ENCODE measurements at regions not wholly inside any gene's neighbourhood (a gene's known extent, or its start where the extent isn't known, plus 50 kb on each side); places are given as distances from the start of the nearest gene placed in this dataset.

GRCh38 chr2:12504443-12504842, 212.3 kb upstream of the TRIB2 start:
- no peak overlapping the region for H3K4me3 ChIP-seq (ENCODE audit: low read length)
- no peak overlapping the region for H3K4ac ChIP-seq (ENCODE audit: low read depth, low read length)
- H3K9ac ChIP-seq (ENCODE audit: low read length) = no peak overlapping the region
- no peaks in the 10 kb centered on the region for H3K4me1 ChIP-seq (ENCODE audit: control insufficient read depth, low read depth, low read length)
- H3K79me2 ChIP-seq (ENCODE audit: control insufficient read depth, insufficient read depth, low read length) = no peaks in the 10 kb centered on the region
- WGBS (ENCODE audit: extremely low coverage, insufficient coverage, low lambda C conversion rate) = no CpG with 5 or more reads among the region's 4 CpGs
- H2BK5ac ChIP-seq (ENCODE audit: low read length) = no peak overlapping the region
- no peak overlapping the region for H3K56ac ChIP-seq (ENCODE audit: low read length)
- H3K18ac ChIP-seq (ENCODE audit: low read length) = no peak overlapping the region
- H3K23ac ChIP-seq (ENCODE audit: low read length) = no peak overlapping the region
- H4K5ac ChIP-seq (ENCODE audit: low read length) = no peak overlapping the region
- H2BK15ac ChIP-seq (replicated peaks; ENCODE audit: low read depth) = no peak overlapping the region
- no peaks in the 10 kb centered on the region for H3K27me3 ChIP-seq (ENCODE audit: insufficient read depth, low read length, poor library complexity)
- H3K4me2 ChIP-seq (ENCODE audit: low read length) = no peak overlapping the region
- H3K79me1 ChIP-seq (ENCODE audit: low read length) = no peaks in the 10 kb centered on the region
- H3K36me3 ChIP-seq (ENCODE audit: control insufficient read depth, insufficient read depth, low read length) = no peaks in the 10 kb centered on the region
- no peak overlapping the region for H2BK120ac ChIP-seq (ENCODE audit: low read depth, low read length)
- no peak overlapping the region for H4K8ac ChIP-seq (ENCODE audit: low read depth, low read length)
- no peak for DNase-seq
- H2AK5ac ChIP-seq (ENCODE audit: low read length) = no peak overlapping the region
- no peak overlapping the region for H3K27ac ChIP-seq (ENCODE audit: low read depth, low read length)

DNA sequence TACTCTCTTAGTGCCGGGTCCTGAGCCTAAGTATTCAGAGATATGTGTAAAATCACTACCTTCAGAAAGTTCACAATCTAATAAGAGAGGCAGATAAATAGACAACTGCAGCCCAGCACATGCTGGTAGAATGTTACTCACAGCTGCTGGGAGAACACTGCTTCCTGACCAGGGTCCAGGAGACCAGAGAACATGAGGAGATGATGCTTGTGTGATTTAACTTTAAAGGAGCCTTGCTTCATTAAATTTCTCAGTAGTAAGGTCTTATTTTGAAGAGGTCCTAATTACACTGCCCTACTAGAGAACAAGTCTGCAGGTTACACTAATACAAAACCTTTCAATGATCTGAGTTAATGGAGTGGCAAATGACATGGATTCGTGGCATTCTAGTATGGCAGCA, 209.9 kb upstream of the TRIB2 start:
- no peak overlapping the region for H3K4me3 ChIP-seq (ENCODE audit: low read length)
- H3K79me2 ChIP-seq (ENCODE audit: control insufficient read depth, insufficient read depth, low read length) = no peaks in the 10 kb centered on the region
- H2AK5ac ChIP-seq (ENCODE audit: low read length) = no peak overlapping the region
- no peaks in the 10 kb centered on the region for H3K79me1 ChIP-seq (ENCODE audit: low read length)
- H4K8ac ChIP-seq (ENCODE audit: low read depth, low read length) = no peak overlapping the region
- no peak overlapping the region for H3K9ac ChIP-seq (ENCODE audit: low read length)
- no CpG with 5 or more reads among the region's 2 CpGs for WGBS (ENCODE audit: extremely low coverage, insufficient coverage, low lambda C conversion rate)
- no peaks in the 10 kb centered on the region for H3K36me3 ChIP-seq (ENCODE audit: control insufficient read depth, insufficient read depth, low read length)
- DNase-seq = no peak
- no peak overlapping the region for H3K27ac ChIP-seq (ENCODE audit: low read depth, low read length)
- H3K18ac ChIP-seq (ENCODE audit: low read length) = no peak overlapping the region
- H3K56ac ChIP-seq (ENCODE audit: low read length) = no peak overlapping the region
- no peak overlapping the region for H2BK15ac ChIP-seq (replicated peaks; ENCODE audit: low read depth)
- no peak overlapping the region for H4K5ac ChIP-seq (ENCODE audit: low read length)
- H3K4ac ChIP-seq (ENCODE audit: low read depth, low read length) = no peak overlapping the region
- H2BK120ac ChIP-seq (ENCODE audit: low read depth, low read length) = no peak overlapping the region
- no peak overlapping the region for H3K4me2 ChIP-seq (ENCODE audit: low read length)
- no peak overlapping the region for H2BK5ac ChIP-seq (ENCODE audit: low read length)
- no peaks in the 10 kb centered on the region for H3K27me3 ChIP-seq (ENCODE audit: insufficient read depth, low read length, poor library complexity)
- no peaks in the 10 kb centered on the region for H3K4me1 ChIP-seq (ENCODE audit: control insufficient read depth, low read depth, low read length)
- H3K23ac ChIP-seq (ENCODE audit: low read length) = no peak overlapping the region

- Histone ChIP-seq H3K27ac (ENCODE audit: low read depth, low read length) (no peak overlapping the region), H2AK5ac (ENCODE audit: low read length) (no peak overlapping the region), H3K79me1 (ENCODE audit: low read length) (no peaks in the 10 kb centered on the region), H3K4me3 (ENCODE audit: low read length) (no peak overlapping the region), H3K9ac (ENCODE audit: low read length) (no peak overlapping the region), H3K79me2 (ENCODE audit: control insufficient read depth, insufficient read depth, low read length) (no peaks in the 10 kb centered on the region), H2BK120ac (ENCODE audit: low read depth, low read length) (no peak overlapping the region), H3K27me3 (ENCODE audit: insufficient read depth, low read length, poor library complexity) (no peaks in the 10 kb centered on the region), H3K56ac (ENCODE audit: low read length) (no peak overlapping the region), H3K36me3 (ENCODE audit: control insufficient read depth, insufficient read depth, low read length) (no peaks in the 10 kb centered on the region), H3K18ac (ENCODE audit: low read length) (no peak overlapping the region), H4K8ac (ENCODE audit: low read depth, low read length) (no peak overlapping the region), H3K4me2 (ENCODE audit: low read length) (no peak overlapping the region), H3K4ac (ENCODE audit: low read depth, low read length) (no peak overlapping the region), H3K4me1 (ENCODE audit: control insufficient read depth, low read depth, low read length) (no peaks in the 10 kb centered on the region), H2BK5ac (ENCODE audit: low read length) (no peak overlapping the region), H2BK15ac (replicated peaks; ENCODE audit: low read depth) (no peak overlapping the region), H3K23ac (ENCODE audit: low read length) (no peak overlapping the region), H4K5ac (ENCODE audit: low read length) (no peak overlapping the region)
- no CpG with 5 or more reads among the region's 7 CpGs for WGBS (ENCODE audit: extremely low coverage, insufficient coverage, low lambda C conversion rate)
- no peak for DNase-seq
These were observed 209.4 kb upstream of the TRIB2 start for GRCh38 chr2:12507295-12507694.

DNA sequence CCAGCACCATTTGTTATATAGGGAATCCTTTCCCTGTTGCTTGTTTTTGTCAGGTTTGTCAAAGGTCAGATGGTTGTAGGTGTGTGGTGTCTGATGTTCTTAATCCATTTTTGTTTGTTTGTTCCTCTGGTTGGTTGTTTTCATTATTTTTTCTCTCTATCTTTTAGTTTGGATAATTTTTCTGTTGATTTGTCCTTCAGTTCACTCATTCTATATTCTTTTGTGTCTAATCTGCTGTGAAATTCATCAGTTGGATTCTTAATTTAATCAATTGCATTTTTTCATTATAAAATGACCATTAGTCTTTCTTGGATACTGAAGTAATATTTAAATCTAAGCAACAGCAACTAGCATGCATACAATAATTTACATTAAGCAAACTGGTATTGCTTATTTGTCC, 206.7 kb upstream of the TRIB2 start:
- Histone ChIP-seq H3K18ac (ENCODE audit: low read length) (no peak overlapping the region), H3K4ac (ENCODE audit: low read depth, low read length) (no peak overlapping the region), H2BK15ac (replicated peaks; ENCODE audit: low read depth) (no peak overlapping the region), H4K5ac (ENCODE audit: low read length) (no peak overlapping the region), H3K27me3 (ENCODE audit: insufficient read depth, low read length, poor library complexity) (no peaks in the 10 kb centered on the region), H4K8ac (ENCODE audit: low read depth, low read length) (no peak overlapping the region), H2BK5ac (ENCODE audit: low read length) (no peak overlapping the region), H3K79me1 (ENCODE audit: low read length) (no peaks in the 10 kb centered on the region), H3K4me1 (ENCODE audit: control insufficient read depth, low read depth, low read length) (no peaks in the 10 kb centered on the region), H3K4me3 (ENCODE audit: low read length) (no peak overlapping the region), H3K27ac (ENCODE audit: low read depth, low read length) (no peak overlapping the region), H2BK120ac (ENCODE audit: low read depth, low read length) (no peak overlapping the region), H3K79me2 (ENCODE audit: control insufficient read depth, insufficient read depth, low read length) (no peaks in the 10 kb centered on the region), H2AK5ac (ENCODE audit: low read length) (no peak overlapping the region), H3K4me2 (ENCODE audit: low read length) (no peak overlapping the region), H3K9ac (ENCODE audit: low read length) (no peak overlapping the region), H3K36me3 (ENCODE audit: control insufficient read depth, insufficient read depth, low read length) (no peaks in the 10 kb centered on the region), H3K56ac (ENCODE audit: low read length) (no peak overlapping the region), H3K23ac (ENCODE audit: low read length) (no peak overlapping the region)
- DNase-seq = no peak

DNA sequence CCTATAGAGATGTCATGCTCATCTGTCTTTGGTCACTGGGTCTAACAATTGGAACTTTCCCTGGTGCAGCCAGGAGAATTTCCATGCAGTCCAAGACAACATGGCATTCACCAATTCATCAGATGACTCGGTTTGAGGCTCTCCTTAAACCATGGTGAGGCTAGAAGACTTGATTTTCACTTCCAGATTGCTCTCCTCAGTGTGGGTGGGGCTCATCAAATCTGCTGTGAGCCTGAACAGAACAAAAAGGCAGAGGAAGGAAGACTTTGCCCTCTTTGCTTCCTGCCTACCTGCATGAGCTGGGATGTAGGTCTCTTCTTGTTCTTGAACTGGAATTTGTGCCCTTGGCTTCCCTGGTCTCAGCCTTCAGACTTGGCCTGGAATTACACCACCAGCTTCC, 203.4 kb upstream of the TRIB2 start:
- H3K27me3 ChIP-seq (ENCODE audit: insufficient read depth, low read length, poor library complexity) = no peaks in the 10 kb centered on the region
- no peak overlapping the region for H2BK120ac ChIP-seq (ENCODE audit: low read depth, low read length)
- no peak overlapping the region for H3K18ac ChIP-seq (ENCODE audit: low read length)
- H3K79me1 ChIP-seq (ENCODE audit: low read length) = no peaks in the 10 kb centered on the region
- no peaks in the 10 kb centered on the region for H3K79me2 ChIP-seq (ENCODE audit: control insufficient read depth, insufficient read depth, low read length)
- no peak overlapping the region for H3K4me3 ChIP-seq (ENCODE audit: low read length)
- no peak overlapping the region for H2AK5ac ChIP-seq (ENCODE audit: low read length)
- no CpG with 5 or more reads among the region's 1 CpG for WGBS (ENCODE audit: extremely low coverage, insufficient coverage, low lambda C conversion rate)
- DNase-seq = no peak
- no peak overlapping the region for H3K27ac ChIP-seq (ENCODE audit: low read depth, low read length)
- no peak overlapping the region for H3K56ac ChIP-seq (ENCODE audit: low read length)
- H2BK15ac ChIP-seq (replicated peaks; ENCODE audit: low read depth) = no peak overlapping the region
- no peaks in the 10 kb centered on the region for H3K4me1 ChIP-seq (ENCODE audit: control insufficient read depth, low read depth, low read length)
- H3K4me2 ChIP-seq (ENCODE audit: low read length) = no peak overlapping the region
- H3K36me3 ChIP-seq (ENCODE audit: control insufficient read depth, insufficient read depth, low read length) = no peaks in the 10 kb centered on the region
- no peak overlapping the region for H3K9ac ChIP-seq (ENCODE audit: low read length)
- H3K4ac ChIP-seq (ENCODE audit: low read depth, low read length) = no peak overlapping the region
- H4K8ac ChIP-seq (ENCODE audit: low read depth, low read length) = no peak overlapping the region
- no peak overlapping the region for H2BK5ac ChIP-seq (ENCODE audit: low read length)
- no peak overlapping the region for H3K23ac ChIP-seq (ENCODE audit: low read length)
- no peak overlapping the region for H4K5ac ChIP-seq (ENCODE audit: low read length)

DNA sequence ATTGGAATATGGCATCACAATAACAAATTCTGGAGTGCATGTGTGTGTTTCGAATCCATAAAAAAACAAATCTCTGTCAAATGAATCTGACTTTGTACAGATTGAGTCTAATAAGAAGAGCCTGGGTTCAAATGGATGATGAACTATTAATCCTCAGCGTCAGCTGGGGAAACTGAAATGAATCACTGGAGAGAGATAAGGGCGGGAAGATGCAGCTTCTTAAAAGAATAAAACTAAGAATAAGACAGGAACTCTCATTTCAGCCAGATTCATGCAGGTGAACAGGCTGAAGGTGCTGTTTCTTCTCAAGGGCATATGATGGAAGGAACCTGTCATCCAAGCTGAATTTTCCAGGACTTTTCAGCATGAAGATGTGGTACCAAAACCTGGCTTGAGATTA, 202.6 kb upstream of the TRIB2 start:
- Histone ChIP-seq H2BK120ac (ENCODE audit: low read depth, low read length) (no peak overlapping the region), H2BK5ac (ENCODE audit: low read length) (no peak overlapping the region), H3K36me3 (ENCODE audit: control insufficient read depth, insufficient read depth, low read length) (no peaks in the 10 kb centered on the region), H3K23ac (ENCODE audit: low read length) (no peak overlapping the region), H3K4me1 (ENCODE audit: control insufficient read depth, low read depth, low read length) (no peaks in the 10 kb centered on the region), H4K5ac (ENCODE audit: low read length) (no peak overlapping the region), H3K79me1 (ENCODE audit: low read length) (no peaks in the 10 kb centered on the region), H3K4me3 (ENCODE audit: low read length) (no peak overlapping the region), H3K18ac (ENCODE audit: low read length) (no peak overlapping the region), H4K8ac (ENCODE audit: low read depth, low read length) (no peak overlapping the region), H3K27me3 (ENCODE audit: insufficient read depth, low read length, poor library complexity) (no peaks in the 10 kb centered on the region), H2AK5ac (ENCODE audit: low read length) (no peak overlapping the region), H3K9ac (ENCODE audit: low read length) (no peak overlapping the region), H3K79me2 (ENCODE audit: control insufficient read depth, insufficient read depth, low read length) (no peaks in the 10 kb centered on the region), H2BK15ac (replicated peaks; ENCODE audit: low read depth) (no peak overlapping the region), H3K4ac (ENCODE audit: low read depth, low read length) (no peak overlapping the region), H3K4me2 (ENCODE audit: low read length) (no peak overlapping the region), H3K27ac (ENCODE audit: low read depth, low read length) (no peak overlapping the region), H3K56ac (ENCODE audit: low read length) (no peak overlapping the region)
- no peak for DNase-seq
- WGBS (ENCODE audit: extremely low coverage, insufficient coverage, low lambda C conversion rate) = no CpG with 5 or more reads among the region's 3 CpGs

Measured in mesendoderm (in vitro differentiated cells).